ENCODE measurements at regions not wholly inside any gene's neighbourhood (a gene's known extent, or its start where the extent isn't known, plus 50 kb on each side); places are given as distances from the start of the nearest gene placed in this dataset.

GRCh38 chr6:16950302-16950701, 151.5 kb upstream of the STMND1 start:
- no peak overlapping the region for H4K91ac ChIP-seq (ENCODE audit: insufficient read length, low read depth, low read length)
- H3K4me1 Mint-ChIP-seq = peaks cover 26 to 30% of the 10 kb centered on the region in 2 experiments
- no peaks in the 10 kb centered on the region for H3K23me2 ChIP-seq (ENCODE audit: insufficient read length, low read depth, low read length, poor library complexity, severe bottlenecking)
- no peaks in the 10 kb centered on the region for H3K9me3 ChIP-seq (ENCODE audit: control insufficient read depth, low read depth, low read length)
- no peak overlapping the region for H3K14ac ChIP-seq (ENCODE audit: insufficient read depth, low read length)
- no peak overlapping the region for H3K27ac ChIP-seq (ENCODE audit: insufficient read length, low read depth, low read length)
- H3K79me2 ChIP-seq (ENCODE audit: insufficient read depth, low read length) = no peaks in the 10 kb centered on the region
- H4K5ac ChIP-seq (ENCODE audit: insufficient read length, low read depth, low read length) = no peak overlapping the region
- no peak for TF ChIP-seq CTCF (conservative IDR thresholded peaks at IDR 0.05)
- H3K27me3 ChIP-seq (ENCODE audit: insufficient read depth, low read length) = no peaks in the 10 kb centered on the region
- no peak overlapping the region for H2AK5ac ChIP-seq (ENCODE audit: insufficient read length, low read length)
- H3K9ac ChIP-seq (ENCODE audit: extremely low read depth, insufficient read length, low read length) = no peak overlapping the region
- H3K56ac ChIP-seq (ENCODE audit: insufficient read length, low read depth, low read length) = no peak overlapping the region
- H3K36me3 Mint-ChIP-seq (ENCODE audit: insufficient read depth in 1 of 3, low read depth in 3 of 3) = no peaks in the 10 kb centered on the region
- DNase-seq = no peak
- H2BK15ac ChIP-seq (ENCODE audit: low read depth, low read length) = no peak overlapping the region
- no peak overlapping the region for H3K23ac ChIP-seq (ENCODE audit: insufficient read length, low read depth, low read length)
- H2BK12ac ChIP-seq (ENCODE audit: insufficient read length, low read depth, low read length) = no peak overlapping the region
- H3K4me1 ChIP-seq (ENCODE audit: insufficient read depth, low read length) = peaks cover 8% of the 10 kb centered on the region
- no peaks in the 10 kb centered on the region for H3K27me3 Mint-ChIP-seq (ENCODE audit: low read depth)
- H3T11ph ChIP-seq (ENCODE audit: low read length) = no peak overlapping the region
- no peaks in the 10 kb centered on the region for H4K20me1 ChIP-seq (ENCODE audit: control insufficient read depth, insufficient read depth, insufficient read length)
- no peak overlapping the region for H3K18ac ChIP-seq (ENCODE audit: insufficient read length, low read depth, low read length)
- H3K4ac ChIP-seq (ENCODE audit: low read depth, low read length) = no peak overlapping the region
- no peak overlapping the region for H2BK120ac ChIP-seq (ENCODE audit: low read depth, low read length, poor library complexity, severe bottlenecking)
- H4K8ac ChIP-seq (replicated peaks; ENCODE audit: insufficient read length, low read depth, low read length) = no peak overlapping the region
- no peak overlapping the region for H3K27ac Mint-ChIP-seq
- no peak overlapping the region for H2BK20ac ChIP-seq (ENCODE audit: low read depth, low read length, poor library complexity, severe bottlenecking)
- no peak overlapping the region for H2BK5ac ChIP-seq (ENCODE audit: insufficient read length, low read length)
- H3K9me3 Mint-ChIP-seq = no peaks in the 10 kb centered on the region
- no peak overlapping the region for H2AFZ ChIP-seq (ENCODE audit: low read length)
- H3K4me2 ChIP-seq (ENCODE audit: insufficient read depth, insufficient read length, low read length) = no peak overlapping the region
- H3K79me1 ChIP-seq (ENCODE audit: insufficient read depth, low read depth, low read length, poor library complexity, severe bottlenecking) = no peaks in the 10 kb centered on the region
- no CpG with 5 or more reads among the region's 2 CpGs for WGBS (ENCODE audit: extremely low coverage, insufficient read length, low lambda C conversion rate)
- H3K4me3 Mint-ChIP-seq = no peak overlapping the region
